Superior temporal gyrus (tissue), 1 donor: ENCODE measurements at regions not wholly inside any gene's neighbourhood (a gene's known extent, or its start where the extent isn't known, plus 50 kb on each side); places are given as distances from the start of the nearest gene placed in this dataset.

Experiments
- DNase-seq: peaks from one replicate; pipeline ENCODE4 v3.0.0-alpha.2; 2016; ENCODE audit errors: extremely low spot score

DNA sequence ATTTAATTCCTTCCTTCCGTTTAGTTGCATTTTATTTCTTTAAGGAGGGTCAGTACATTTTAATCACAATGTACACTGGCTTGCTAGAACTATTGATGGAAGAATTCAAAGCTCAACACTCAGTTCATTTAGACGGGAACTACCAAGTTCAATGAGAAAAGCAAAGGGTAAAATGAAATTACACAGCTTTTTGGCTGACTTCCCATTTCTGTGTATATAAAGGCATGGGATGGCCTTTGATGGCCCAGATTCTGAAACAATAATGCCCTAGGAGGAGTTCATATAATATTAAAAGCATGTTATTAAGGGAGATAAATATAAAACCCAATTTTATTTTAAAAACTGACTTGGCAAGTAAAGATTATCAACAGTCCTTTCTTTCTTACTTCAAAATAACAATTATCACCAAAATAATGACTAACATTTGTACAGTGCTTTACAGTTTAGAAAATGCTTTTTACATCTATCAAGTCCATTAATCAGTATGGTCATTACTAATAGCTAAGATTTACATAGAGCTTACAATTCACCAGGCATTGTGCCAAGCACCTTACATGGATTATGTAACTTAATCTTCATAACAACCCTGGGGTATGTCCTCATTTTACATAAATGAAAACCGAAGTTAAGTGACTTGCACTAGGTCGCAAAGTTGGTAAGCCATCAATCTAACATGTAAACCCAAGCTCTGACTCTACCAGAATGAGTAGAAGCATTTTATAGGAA is 402.4 kb downstream of the OMA1 start:
- no peak for DNase-seq

DNA sequence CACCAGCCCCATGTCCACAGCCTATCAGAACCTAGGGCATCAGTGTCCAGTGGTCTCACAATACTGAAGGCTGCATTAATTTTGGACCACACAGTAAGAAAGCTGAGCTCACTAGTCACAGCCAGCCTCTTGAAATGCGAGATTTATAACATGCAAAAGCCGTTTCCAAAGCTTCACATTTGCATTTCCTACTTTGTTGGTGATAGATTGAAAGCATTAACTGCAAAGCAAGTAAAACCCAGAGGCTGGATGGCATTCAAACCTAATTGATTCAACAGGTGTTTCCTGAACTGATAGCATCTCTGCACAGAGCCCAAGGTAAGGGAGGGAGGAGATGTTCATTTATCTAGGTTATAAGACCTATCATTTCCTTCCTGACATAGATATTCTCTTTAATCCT is 410.1 kb downstream of the OMA1 start:
- no peak for DNase-seq

DNA sequence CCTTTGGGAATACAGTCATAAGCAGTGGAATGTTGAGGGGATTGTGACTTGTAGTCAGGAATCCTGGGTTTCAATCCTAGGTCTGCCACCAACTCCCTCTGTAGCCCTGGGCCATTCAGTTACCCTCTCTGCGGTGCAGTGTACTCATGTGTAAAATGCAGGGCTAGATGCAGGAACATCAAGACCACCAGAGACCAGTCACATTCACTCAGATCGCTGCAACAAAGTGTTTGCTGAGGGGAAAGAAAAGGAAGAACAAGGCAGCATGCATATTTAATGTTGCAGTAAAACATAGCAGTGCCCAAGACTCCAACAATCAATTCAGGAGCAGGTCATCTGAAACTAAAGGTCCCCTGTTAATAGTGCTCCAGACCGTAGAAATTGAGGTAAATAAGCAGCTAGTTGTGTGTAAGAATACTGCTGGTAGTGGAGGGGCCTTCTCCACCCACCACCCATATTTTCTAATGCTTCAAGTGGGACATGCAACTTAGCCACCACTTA is 410.7 kb downstream of the OMA1 start:
- DNase-seq, result no peak

- no peak for DNase-seq
Measured at GRCh38 chr1:58133562-58133961, 413.0 kb downstream of the OMA1 start.

DNA sequence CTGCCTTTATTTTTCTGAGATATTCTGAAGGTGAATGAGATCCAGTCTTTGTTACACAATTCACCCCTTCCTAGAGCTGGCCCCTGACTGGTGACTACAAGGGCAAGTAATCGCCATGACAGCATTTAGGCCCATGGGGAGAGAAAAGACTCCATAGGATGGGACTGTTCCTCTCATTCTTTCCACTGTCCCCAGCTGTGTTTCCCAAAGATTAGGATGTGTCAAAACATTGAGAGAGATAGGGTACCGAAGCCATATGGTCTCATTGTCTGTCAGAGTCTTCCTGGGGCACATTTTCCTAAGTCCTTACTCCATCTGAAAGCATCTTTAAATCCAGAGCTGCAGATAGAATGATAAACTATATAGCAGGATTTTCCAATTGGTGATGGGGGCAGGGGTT is 423.5 kb downstream of the OMA1 start:
- DNase-seq, result no peak

DNA sequence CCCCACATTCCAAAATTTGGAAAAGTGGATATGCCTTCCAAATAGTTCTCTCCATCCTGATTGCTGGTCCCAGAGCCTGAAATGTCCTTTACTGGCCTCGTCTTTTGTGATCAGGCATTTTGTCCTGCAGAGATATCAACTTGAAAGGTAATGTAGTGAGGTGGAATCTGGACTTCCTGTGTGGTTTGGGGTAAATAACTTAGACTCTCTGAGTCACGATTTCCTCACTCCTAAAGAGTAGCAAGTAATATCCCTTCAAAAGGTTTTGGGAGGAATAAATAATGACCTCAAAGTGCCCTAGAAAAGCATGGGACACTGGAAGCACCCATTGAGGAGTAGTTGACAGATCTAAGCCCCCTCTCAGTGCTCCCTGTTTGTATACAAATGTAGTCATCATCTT is 426.6 kb downstream of the OMA1 start:
- no peak for DNase-seq

DNA sequence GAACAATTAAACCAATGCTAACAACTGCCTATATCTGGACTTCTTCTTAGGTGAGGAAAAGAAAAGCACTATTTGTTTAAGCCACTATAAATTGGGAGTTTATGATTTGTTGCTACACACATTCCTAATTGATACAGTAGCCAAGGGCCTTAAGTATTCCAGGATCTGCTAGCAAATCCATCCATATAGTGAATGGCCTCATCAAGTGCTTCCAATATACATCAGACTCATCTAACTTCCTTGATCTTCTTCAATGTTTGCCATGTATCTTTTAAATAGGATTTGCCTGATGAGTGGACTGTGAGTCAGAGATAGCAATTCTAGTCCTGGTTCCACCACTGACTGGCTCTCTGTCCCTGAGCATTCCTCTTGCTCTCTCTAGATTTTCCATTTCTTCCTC is 430.2 kb downstream of the OMA1 start:
- no peak for DNase-seq

- no peak for DNase-seq
Measured at GRCh38 chr1:58109646-58110200, 436.8 kb downstream of the OMA1 start.

- DNase-seq, result no peak
Measured at GRCh38 chr1:58108783-58109182, 437.7 kb downstream of the OMA1 start.

GRCh38 chr1:58107943-58108342 is 438.6 kb downstream of the OMA1 start:
- DNase-seq, result no peak

GRCh38 chr1:58104960-58105359 is 441.6 kb downstream of the OMA1 start:
- DNase-seq, result no peak

GRCh38 chr1:58096714-58097113 is 449.8 kb downstream of the OMA1 start:
- DNase-seq, result no peak

DNA sequence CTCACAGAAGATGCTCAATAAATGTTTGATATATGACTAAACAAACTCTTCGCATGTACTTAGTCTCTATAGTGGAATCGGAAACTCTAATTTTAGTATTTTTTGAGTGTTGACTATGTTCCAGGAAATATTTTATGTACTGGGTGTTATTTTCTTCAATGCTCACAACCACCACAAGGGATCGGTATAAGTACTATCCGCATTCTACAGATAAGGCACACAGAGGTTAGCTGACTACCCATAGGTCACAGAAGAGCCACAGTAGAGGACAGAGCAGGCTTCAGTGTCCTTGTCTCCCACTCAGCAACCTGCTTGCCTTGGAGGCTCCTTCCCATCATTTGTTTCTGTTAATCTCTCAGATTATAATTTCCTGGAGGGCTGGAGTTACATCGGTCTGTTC is 451.3 kb downstream of the OMA1 start:
- DNase-seq, result no peak

DNA sequence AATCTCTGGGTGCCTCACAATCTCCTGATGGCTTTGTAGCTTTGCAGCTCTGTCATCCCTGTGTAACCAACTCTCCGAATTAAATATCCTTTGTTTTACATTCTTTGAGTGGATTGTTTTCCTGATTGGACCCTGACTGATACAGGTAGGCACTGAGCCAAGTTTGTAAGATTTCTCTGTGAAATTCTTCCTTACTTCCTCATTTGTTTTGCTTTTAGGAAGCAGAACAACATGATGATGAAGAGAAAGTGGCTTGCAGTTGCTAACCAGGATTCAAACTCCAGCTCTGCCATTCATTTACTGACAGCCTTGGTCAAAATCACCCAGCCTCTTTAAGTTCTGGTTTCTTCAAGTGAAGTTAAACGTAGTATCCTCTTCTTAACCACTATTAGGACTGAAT is 452.3 kb downstream of the OMA1 start:
- no peak for DNase-seq

DNA sequence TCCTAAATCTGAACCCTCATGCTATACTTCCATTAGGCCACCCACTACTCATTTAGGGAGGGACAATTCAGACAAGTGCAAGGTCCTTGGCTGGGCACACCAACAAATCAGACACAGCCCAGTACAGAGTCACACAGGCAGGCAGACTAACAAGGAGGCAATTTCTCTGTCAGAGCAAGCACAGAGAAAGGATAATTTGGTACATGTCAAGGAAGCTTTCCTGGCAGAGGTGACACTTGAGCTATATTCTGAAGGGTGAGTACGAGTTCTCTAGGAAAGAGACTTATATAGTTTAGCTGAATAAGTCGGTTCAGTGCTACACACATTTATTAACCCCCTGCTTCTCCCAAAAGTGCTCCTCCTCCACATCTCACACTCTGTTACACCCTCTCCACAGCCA is 455.9 kb downstream of the OMA1 start:
- DNase-seq, result no peak

DNA sequence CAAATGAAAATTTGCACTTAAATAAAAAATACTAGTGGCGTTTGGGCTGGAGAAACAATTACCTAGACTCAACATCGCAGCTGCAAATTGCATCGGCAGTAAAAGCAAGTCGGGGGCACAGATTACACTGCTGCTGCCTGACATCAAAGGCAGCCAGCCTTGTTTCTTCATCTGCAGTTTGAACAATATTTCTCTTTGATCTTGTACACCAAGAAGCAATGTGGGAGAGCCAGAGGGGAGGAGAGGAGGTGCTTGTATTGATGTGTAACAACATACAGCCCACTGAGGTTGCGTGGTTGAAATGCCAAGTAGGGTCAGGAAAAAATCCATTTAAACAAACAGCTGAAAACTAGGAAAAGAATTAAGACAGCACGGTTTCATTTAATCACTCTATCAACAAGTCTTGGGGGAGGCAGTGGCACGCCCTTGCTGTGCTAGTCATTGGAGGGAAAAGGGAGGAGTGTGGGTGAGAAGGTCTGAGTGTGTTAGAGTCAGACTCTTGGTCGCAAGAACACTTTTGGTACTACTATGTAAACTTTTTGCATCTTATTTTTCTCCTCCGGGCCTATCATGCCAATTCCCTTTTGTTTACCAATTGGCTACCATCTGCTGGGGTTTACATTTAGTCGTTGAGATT is 456.5 kb downstream of the OMA1 start:
- DNase-seq, result no peak

DNA sequence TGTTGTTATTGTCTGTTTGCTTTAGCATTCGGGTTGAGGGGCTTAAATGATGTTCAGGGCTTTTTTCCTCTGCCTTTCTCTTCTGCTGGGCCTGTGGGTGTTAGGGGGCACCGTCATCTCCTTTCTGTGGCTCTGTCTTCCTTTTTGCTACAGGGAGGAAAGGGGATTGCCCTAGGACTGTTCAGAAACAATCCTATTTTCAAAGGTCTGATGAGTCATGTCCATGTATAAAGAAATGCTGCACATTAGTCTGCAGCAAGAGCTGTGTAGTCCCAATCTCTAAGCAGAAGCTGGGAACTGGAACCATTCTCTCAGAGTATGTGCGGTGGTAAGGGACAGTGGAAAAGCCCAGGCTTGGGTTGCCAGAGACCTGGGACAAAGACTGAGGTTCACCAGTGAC is 462.3 kb downstream of the OMA1 start:
- DNase-seq, result no peak

GRCh38 chr1:58082596-58082995 is 463.9 kb downstream of the OMA1 start:
- no peak for DNase-seq

- DNase-seq, result no peak
Measured at GRCh38 chr1:58076258-58076657, 470.3 kb downstream of the OMA1 start.

GRCh38 chr1:58075188-58075578 is 471.3 kb downstream of the OMA1 start:
- DNase-seq, result no peak

GRCh38 chr1:58072450-58072849 is 474.1 kb downstream of the OMA1 start:
- DNase-seq, result no peak

- no peak for DNase-seq
Measured at GRCh38 chr1:58067082-58067481, 479.4 kb downstream of the OMA1 start.

DNA sequence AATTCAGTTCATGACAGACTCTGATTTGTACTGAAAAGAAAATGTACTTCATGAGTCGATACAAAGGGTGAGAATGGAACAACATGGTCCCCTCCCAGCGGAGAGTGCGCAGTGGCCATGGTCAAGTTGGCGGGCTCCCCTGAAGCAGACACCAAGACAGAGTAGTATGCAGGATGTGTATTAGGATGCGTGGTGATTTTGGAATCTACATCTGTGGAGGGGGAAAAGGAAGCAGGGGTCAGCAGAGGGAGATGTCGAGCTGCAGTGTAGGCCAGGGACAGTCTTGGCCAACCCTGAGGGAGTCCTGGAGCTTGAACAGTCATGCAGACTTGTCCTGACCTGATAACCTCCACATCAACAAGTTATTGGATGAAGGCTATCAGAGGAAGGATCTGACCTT is 481.0 kb downstream of the OMA1 start:
- no peak for DNase-seq
